Thyroid gland (tissue), 4 donors: ENCODE measurements at regions not wholly inside any gene's neighbourhood (a gene's known extent, or its start where the extent isn't known, plus 50 kb on each side); places are given as distances from the start of the nearest gene placed in this dataset.

Experiments used
- DNase-seq, 2 donors: peaks; one replicate each; pipeline ENCODE4 v3.0.0-alpha.2; 2019
- H3K27ac ChIP-seq, 3 donors: fragments of 200-600 bp; sonication (generic); 1 replicate in 2 of 3; 2 replicates in 1 of 3; pipeline ENCODE4 v1.5.1; 2016 to 2019; ENCODE audit warnings: mild to moderate bottlenecking in 1 of 3, moderate library complexity in 1 of 3
- H3K27me3 ChIP-seq: fragments of 200-600 bp; sonication (generic); one replicate; pipeline ENCODE4 v1.5.1; 2019
- H3K36me3 ChIP-seq, 2 donors: fragments of 200-600 bp; sonication (generic); one replicate each; pipeline ENCODE4 v1.5.1; 2016 to 2019
- H3K4me1 ChIP-seq, 2 donors: fragments of 200-600 bp; sonication (generic); one replicate each; pipeline ENCODE4 v1.5.1; 2017 to 2019
- H3K4me3 ChIP-seq, 3 donors: fragments of 200-600 bp; sonication (generic); replicated peaks in 1 of 3; 1 replicate in 2 of 3; 2 replicates in 1 of 3; pipeline ENCODE4 v1.5.1; 2016; ENCODE audit warnings: mild to moderate bottlenecking in 1 of 3
- H3K9me3 ChIP-seq: fragments of 200-600 bp; sonication (generic); one replicate; pipeline ENCODE4 v1.5.1; 2017
- POLR2A ChIP-seq, 2 donors: fragments of 450-650 bp; IDR thresholded peaks; one replicate each; pipeline ENCODE4 v1.6.1; 2017; ENCODE audit warnings: antibody characterized with exemption in 2 of 2, mild to moderate bottlenecking in 2 of 2, moderate library complexity in 1 of 2
- WGBS, 2 donors: methylation state at CpG; one replicate each; pipeline ENCODE4 v1.1.5; 2017; 5-methylcytosine and 5-hydroxymethylcytosine counted together
- intact Hi-C: fragments of 100-400 bp; cut with DNase I; formaldehyde crosslinking; loops from one replicate; pipeline ENCODE4 v1.15.1; 2023
- TF ChIP-seq, protein P1 (sequence below), 6 experiments: fragments of 200-600 bp in 3 of 6; fragments of 450-650 bp in 3 of 6; sonication (generic) in 3 of 6; IDR thresholded peaks; one replicate each; pipeline ENCODE4 v1.5.1; 2016 to 2019; ENCODE audit warnings: antibody characterized with exemption in 6 of 6, mild to moderate bottlenecking in 2 of 6, inconsistent platforms in 1 of 6, moderate library complexity in 1 of 6

- no peaks in the 10 kb centered on the region for H3K9me3 ChIP-seq
- DNase-seq = no peak
- H3K27me3 ChIP-seq = no peaks in the 10 kb centered on the region
- no peak overlapping the region for H3K27ac ChIP-seq
- intact Hi-C loops = no loop called here
- no peak overlapping the region for H3K4me3 ChIP-seq
- no peaks in the 10 kb centered on the region for H3K36me3 ChIP-seq
- H3K4me1 ChIP-seq = no peaks in the 10 kb centered on the region
- WGBS, 2 donors = 83 to 88% methylated on average over 1 of the region's 1 CpG
- no peak for TF ChIP-seq POLR2A (IDR thresholded peaks at IDR 0.05)
- TF ChIP-seq, protein P1, sequence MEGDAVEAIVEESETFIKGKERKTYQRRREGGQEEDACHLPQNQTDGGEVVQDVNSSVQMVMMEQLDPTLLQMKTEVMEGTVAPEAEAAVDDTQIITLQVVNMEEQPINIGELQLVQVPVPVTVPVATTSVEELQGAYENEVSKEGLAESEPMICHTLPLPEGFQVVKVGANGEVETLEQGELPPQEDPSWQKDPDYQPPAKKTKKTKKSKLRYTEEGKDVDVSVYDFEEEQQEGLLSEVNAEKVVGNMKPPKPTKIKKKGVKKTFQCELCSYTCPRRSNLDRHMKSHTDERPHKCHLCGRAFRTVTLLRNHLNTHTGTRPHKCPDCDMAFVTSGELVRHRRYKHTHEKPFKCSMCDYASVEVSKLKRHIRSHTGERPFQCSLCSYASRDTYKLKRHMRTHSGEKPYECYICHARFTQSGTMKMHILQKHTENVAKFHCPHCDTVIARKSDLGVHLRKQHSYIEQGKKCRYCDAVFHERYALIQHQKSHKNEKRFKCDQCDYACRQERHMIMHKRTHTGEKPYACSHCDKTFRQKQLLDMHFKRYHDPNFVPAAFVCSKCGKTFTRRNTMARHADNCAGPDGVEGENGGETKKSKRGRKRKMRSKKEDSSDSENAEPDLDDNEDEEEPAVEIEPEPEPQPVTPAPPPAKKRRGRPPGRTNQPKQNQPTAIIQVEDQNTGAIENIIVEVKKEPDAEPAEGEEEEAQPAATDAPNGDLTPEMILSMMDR (IDR thresholded peaks at IDR 0.05) = no peak
These were observed 390.7 kb upstream of the CTSO start for GRCh38 chr4:156344397-156344796.

DNA sequence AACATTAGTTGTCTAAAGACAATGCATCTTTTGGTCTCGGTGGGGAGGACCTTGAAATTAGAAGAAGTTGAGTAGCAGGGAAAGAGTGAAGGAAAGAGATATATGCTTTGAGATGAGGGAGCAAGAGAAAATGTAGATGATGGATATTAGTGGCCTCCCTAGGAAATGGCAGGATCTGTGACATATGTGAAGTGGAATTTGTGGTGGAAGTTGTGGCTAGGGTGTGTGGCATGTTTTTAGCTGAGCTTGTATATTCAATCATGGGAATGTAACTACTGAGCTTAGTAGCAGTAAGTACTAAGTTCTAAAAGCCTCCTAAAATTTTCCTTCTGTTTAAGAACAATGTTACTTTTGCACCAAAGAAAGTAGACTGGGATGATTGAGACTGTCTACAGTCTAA is 382.8 kb upstream of the CTSO start:
- no peak for TF ChIP-seq POLR2A (IDR thresholded peaks at IDR 0.05)
- TF ChIP-seq, protein P1 (IDR thresholded peaks at IDR 0.05) = no peak
- no peaks in the 10 kb centered on the region for H3K27me3 ChIP-seq
- no peak overlapping the region for H3K4me3 ChIP-seq
- 84 to 90% methylated on average over 1 of the region's 1 CpG for WGBS, 2 donors
- no peaks in the 10 kb centered on the region for H3K36me3 ChIP-seq
- H3K9me3 ChIP-seq = no peaks in the 10 kb centered on the region
- no peaks in the 10 kb centered on the region for H3K4me1 ChIP-seq
- DNase-seq = no peak
- H3K27ac ChIP-seq = no peak overlapping the region
- intact Hi-C loops = no loop called here

- TF ChIP-seq, protein P1 (IDR thresholded peaks at IDR 0.05) = no peak
- TF ChIP-seq POLR2A (IDR thresholded peaks at IDR 0.05) = no peak
- 88 to 91% methylated on average over 1 of the region's 1 CpG for WGBS, 2 donors
- intact Hi-C loops = no loop called here
- DNase-seq = no peak
- H3K4me3 ChIP-seq = no peak overlapping the region
- no peak overlapping the region for H3K27ac ChIP-seq
- H3K27me3 ChIP-seq = no peaks in the 10 kb centered on the region
- no peaks in the 10 kb centered on the region for H3K4me1 ChIP-seq
- H3K9me3 ChIP-seq = no peaks in the 10 kb centered on the region
- H3K36me3 ChIP-seq = no peaks in the 10 kb centered on the region
These were observed 382.1 kb upstream of the CTSO start for GRCh38 chr4:156335721-156336120.

- no peak for DNase-seq
- no peak for TF ChIP-seq POLR2A (IDR thresholded peaks at IDR 0.05)
- TF ChIP-seq, protein P1 (IDR thresholded peaks at IDR 0.05) = no peak
- intact Hi-C loops = no loop called here
- Histone ChIP-seq H3K27ac (no peak overlapping the region), H3K36me3 (no peaks in the 10 kb centered on the region), H3K4me1 (no peaks in the 10 kb centered on the region), H3K27me3 (no peaks in the 10 kb centered on the region), H3K4me3 (no peak overlapping the region), H3K9me3 (no peaks in the 10 kb centered on the region)
- 82 to 88% methylated on average over 7 of the region's 7 CpGs for WGBS, 2 donors
These were observed 376.9 kb upstream of the CTSO start for GRCh38 chr4:156330436-156331031.

DNA sequence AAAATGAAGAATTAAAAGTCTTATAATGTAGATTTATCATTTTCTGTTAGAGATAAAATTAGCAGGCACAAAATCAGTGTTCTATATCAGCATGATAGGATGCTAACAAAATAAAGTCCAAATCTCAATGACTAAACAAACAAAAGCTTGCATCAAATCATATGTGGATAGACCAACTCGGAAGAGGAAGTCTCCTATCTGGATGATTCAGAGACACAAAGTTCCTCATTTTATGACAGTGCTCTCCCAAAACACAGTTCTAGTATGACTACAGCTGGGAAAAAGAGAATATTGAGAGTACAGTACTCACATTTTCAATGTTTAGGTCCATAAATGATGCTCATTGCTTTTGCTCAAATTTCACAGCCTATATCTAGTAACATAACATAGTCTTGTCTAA is 376.1 kb upstream of the CTSO start:
- H3K36me3 ChIP-seq = no peaks in the 10 kb centered on the region
- WGBS, 2 donors = 53 to 61% methylated on average over 1 of the region's 1 CpG
- H3K27me3 ChIP-seq = no peaks in the 10 kb centered on the region
- intact Hi-C loops = no loop called here
- TF ChIP-seq, protein P1 (IDR thresholded peaks at IDR 0.05) = no peak
- no peak for TF ChIP-seq POLR2A (IDR thresholded peaks at IDR 0.05)
- no peaks in the 10 kb centered on the region for H3K4me1 ChIP-seq
- no peak for DNase-seq
- no peak overlapping the region for H3K27ac ChIP-seq
- H3K4me3 ChIP-seq = no peak overlapping the region
- no peaks in the 10 kb centered on the region for H3K9me3 ChIP-seq
